Duodenal mucosa (tissue), 2 donors: ENCODE measurements at regions not wholly inside any gene's neighbourhood (a gene's known extent, or its start where the extent isn't known, plus 50 kb on each side); places are given as distances from the start of the nearest gene placed in this dataset.
"Not testable (repeated sequence)": the region's sequence is repeated elsewhere in the genome, so short reads cannot be mapped to it uniquely, and the experiment has no call there.

ENCODE experiments used
- H3K27ac ChIP-seq: one replicate; pipeline ENCODE4 v1.7.0; 2013; ENCODE audit warnings: low read depth, low read length
- H3K27me3 ChIP-seq, 2 donors: one replicate each; pipeline ENCODE4 v1.7.0; 2013; ENCODE audit warnings: low read length in 2 of 2, control low read depth in 1 of 2; ENCODE audit not compliant: insufficient read depth in 2 of 2, control insufficient read depth in 1 of 2
- H3K36me3 ChIP-seq, 2 donors: one replicate each; pipeline ENCODE4 v1.7.0; 2013; ENCODE audit warnings: low read length in 2 of 2, control low read depth in 1 of 2; ENCODE audit not compliant: insufficient read depth in 2 of 2, control insufficient read depth in 1 of 2
- H3K4me1 ChIP-seq, 2 donors: one replicate each; pipeline ENCODE4 v1.7.0; 2013; ENCODE audit warnings: low read length in 2 of 2, control low read depth in 1 of 2; ENCODE audit not compliant: insufficient read depth in 2 of 2, control insufficient read depth in 1 of 2
- H3K4me3 ChIP-seq, 2 donors: one replicate each; pipeline ENCODE4 v1.7.0; 2013; ENCODE audit warnings: low read length in 2 of 2, low read depth in 1 of 2
- H3K9ac ChIP-seq, 2 donors: one replicate each; pipeline ENCODE4 v1.7.0; 2013; ENCODE audit warnings: low read length in 2 of 2, low read depth in 1 of 2
- H3K9me3 ChIP-seq, 2 donors: one replicate each; pipeline ENCODE4 v1.7.0; 2013; ENCODE audit warnings: low read length in 2 of 2, control low read depth in 1 of 2; ENCODE audit not compliant: control insufficient read depth in 1 of 2

GRCh38 chr6:76876922-76877553 lies 586.3 kb downstream of the HTR1B start:
- no peak overlapping the region for H3K27ac ChIP-seq
- H3K9me3 ChIP-seq, result peaks cover 0 to 2% of the 10 kb centered on the region in 2 donors
- no peak overlapping the region for H3K4me3 ChIP-seq
- H3K4me1 ChIP-seq, result no peaks in the 10 kb centered on the region
- H3K27me3 ChIP-seq, result no peaks in the 10 kb centered on the region
- no peak overlapping the region for H3K9ac ChIP-seq
- H3K36me3 ChIP-seq, result no peaks in the 10 kb centered on the region

GRCh38 chr6:76876430-76876829 lies 586.9 kb downstream of the HTR1B start:
- H3K4me1 ChIP-seq, H3K36me3 ChIP-seq, H3K9me3 ChIP-seq, H3K9ac ChIP-seq, H3K4me3 ChIP-seq, H3K27me3 ChIP-seq, H3K27ac ChIP-seq: not testable (repeated sequence)

GRCh38 chr6:76867182-76867581 lies 596.1 kb downstream of the HTR1B start:
- Histone ChIP-seq H3K27me3 (no peaks in the 10 kb centered on the region), H3K9ac (no peak overlapping the region)

GRCh38 chr6:76866091-76866915 lies 597.0 kb downstream of the HTR1B start:
- H3K4me1 ChIP-seq, result no peaks in the 10 kb centered on the region
- no peaks in the 10 kb centered on the region for H3K36me3 ChIP-seq
- no peak overlapping the region for H3K9ac ChIP-seq
- H3K4me3 ChIP-seq, result no peak overlapping the region
- H3K27me3 ChIP-seq, result no peaks in the 10 kb centered on the region
- H3K27ac ChIP-seq, result no peak overlapping the region
- no peaks in the 10 kb centered on the region for H3K9me3 ChIP-seq

More at GRCh38 chr6:76867182-76867581, 596.1 kb downstream of the HTR1B start:
- Histone ChIP-seq H3K9me3 (no peaks in the 10 kb centered on the region), H3K36me3 (no peaks in the 10 kb centered on the region), H3K27ac (no peak overlapping the region), H3K4me3 (no peak overlapping the region), H3K4me1 (no peaks in the 10 kb centered on the region)

- no peak overlapping the region for H3K27ac ChIP-seq
- no peaks in the 10 kb centered on the region for H3K27me3 ChIP-seq
These were observed 600.4 kb downstream of the HTR1B start for GRCh38 chr6:76862936-76863335.

GRCh38 chr6:76861403-76861802 lies 601.9 kb downstream of the HTR1B start:
- Histone ChIP-seq H3K27ac (no peak overlapping the region), H3K4me3 (no peak overlapping the region), H3K36me3 (no peaks in the 10 kb centered on the region), H3K4me1 (peaks cover 0 to 6% of the 10 kb centered on the region in 2 donors), H3K9me3 (no peaks in the 10 kb centered on the region), H3K9ac (no peak overlapping the region), H3K27me3 (no peaks in the 10 kb centered on the region)

More at GRCh38 chr6:76862936-76863335, 600.4 kb downstream of the HTR1B start:
- Histone ChIP-seq H3K9ac (no peak overlapping the region), H3K4me3 (no peak overlapping the region), H3K4me1 (no peaks in the 10 kb centered on the region), H3K36me3 (no peaks in the 10 kb centered on the region), H3K9me3 (no peaks in the 10 kb centered on the region)

GRCh38 chr6:76856065-76856464 lies 607.2 kb downstream of the HTR1B start:
- no peaks in the 10 kb centered on the region for H3K36me3 ChIP-seq
- no peak overlapping the region for H3K9ac ChIP-seq
- no peak overlapping the region for H3K27ac ChIP-seq
- no peaks in the 10 kb centered on the region for H3K9me3 ChIP-seq
- no peaks in the 10 kb centered on the region for H3K27me3 ChIP-seq
- H3K4me3 ChIP-seq, result no peak overlapping the region
- peaks cover 0 to 10% of the 10 kb centered on the region in 2 donors for H3K4me1 ChIP-seq

GRCh38 chr6:76852776-76853175 lies 610.5 kb downstream of the HTR1B start:
- no peaks in the 10 kb centered on the region for H3K27me3 ChIP-seq
- H3K9me3 ChIP-seq, result no peaks in the 10 kb centered on the region
- H3K27ac ChIP-seq, result no peak overlapping the region
- H3K9ac ChIP-seq, result no peak overlapping the region
- H3K36me3 ChIP-seq, result no peaks in the 10 kb centered on the region
- H3K4me3 ChIP-seq, result no peak overlapping the region
- H3K4me1 ChIP-seq, result peaks cover 0 to 10% of the 10 kb centered on the region in 2 donors

- not testable (repeated sequence) for H3K27me3 ChIP-seq, H3K9me3 ChIP-seq, H3K4me1 ChIP-seq, H3K9ac ChIP-seq, H3K27ac ChIP-seq, H3K36me3 ChIP-seq, H3K4me3 ChIP-seq
These were observed 613.9 kb downstream of the HTR1B start for GRCh38 chr6:76849274-76849970.
